Natural killer cell (primary cell): ENCODE measurements at regions not wholly inside any gene's neighbourhood (a gene's known extent, or its start where the extent isn't known, plus 50 kb on each side); places are given as distances from the start of the nearest gene placed in this dataset.

Experiments
- ATAC-seq, 3 donors: fragments of 150-1000 bp in 2 of 3; fragments of 200-7000 bp in 1 of 3; cut with Tn5 transposase; 1 replicate in 1 of 3; 2 replicates in 2 of 3; pipeline ENCODE4 v1.10.0; 2021; ENCODE audit warnings: mild to moderate bottlenecking in 2 of 3, moderate library complexity in 2 of 3
- DNase-seq, 2 donors: peaks; one replicate each; pipeline versions ENCODE4 v3.0.0 to v3.0.0-alpha.2; 2013 to 2021; ENCODE audit warnings: mixed read lengths in 1 of 2
- H3K27ac ChIP-seq: one replicate; pipeline ENCODE4 v1.5.1; 2013; ENCODE audit warnings: mild to moderate bottlenecking, low read length
- H3K27me3 ChIP-seq: one replicate; pipeline ENCODE4 v1.6.1; 2013; ENCODE audit warnings: low read length; ENCODE audit not compliant: control insufficient read depth, insufficient read depth
- H3K36me3 ChIP-seq: one replicate; pipeline ENCODE4 v1.6.1; 2013; ENCODE audit warnings: low read length; ENCODE audit not compliant: control insufficient read depth, insufficient read depth
- H3K4me1 ChIP-seq: one replicate; pipeline ENCODE4 v1.6.1; 2013; ENCODE audit warnings: low read length; ENCODE audit not compliant: control insufficient read depth, insufficient read depth
- H3K4me3 ChIP-seq: one replicate; pipeline ENCODE4 v1.5.1; 2013; ENCODE audit warnings: low read length
- H3K9me3 ChIP-seq: one replicate; pipeline ENCODE4 v1.6.1; 2013; ENCODE audit warnings: low read length; ENCODE audit not compliant: control insufficient read depth, insufficient read depth
- H3K27ac Mint-ChIP-seq, 2 donors: one replicate each; pipeline ENCODE4 v1.8.0; 2022; ENCODE audit warnings: mild to moderate bottlenecking in 2 of 2, mixed read lengths in 2 of 2, moderate library complexity in 1 of 2
- H3K27me3 Mint-ChIP-seq, 2 donors: one replicate each; pipeline ENCODE4 v1.8.0; 2022; ENCODE audit warnings: low read depth in 2 of 2, mixed read lengths in 2 of 2
- H3K36me3 Mint-ChIP-seq: one replicate; pipeline ENCODE4 v1.8.0; 2022; ENCODE audit warnings: mixed read lengths
- H3K4me1 Mint-ChIP-seq, 2 donors: one replicate each; pipeline ENCODE4 v1.8.0; 2022; ENCODE audit warnings: mixed read lengths in 2 of 2
- H3K4me3 Mint-ChIP-seq: one replicate; pipeline ENCODE4 v1.8.0; 2022; ENCODE audit warnings: mild to moderate bottlenecking, moderate library complexity, mixed read lengths
- H3K9me3 Mint-ChIP-seq, 2 donors: one replicate each; pipeline ENCODE4 v1.8.0; 2022; ENCODE audit warnings: mixed read lengths in 2 of 2
- WGBS: methylation state at CpG from one replicate; pipeline ENCODE4 v1.1.7; 2013; ENCODE audit warnings: missing lambda C conversion rate; ENCODE audit not compliant: insufficient coverage; 5-methylcytosine and 5-hydroxymethylcytosine counted together
- intact Hi-C: fragments of 100-400 bp; cut with micrococcal nuclease; formaldehyde crosslinking; loops from one replicate; pipeline ENCODE4 v1.14.2; 2022
- TF ChIP-seq, protein P1 (sequence below): fragments of 200-600 bp; IDR thresholded peaks from one replicate; pipeline ENCODE4 v1.8.0; 2022; ENCODE audit warnings: antibody characterized with exemption

- no peak for ATAC-seq
- no peaks in the 10 kb centered on the region for H3K27me3 Mint-ChIP-seq
- intact Hi-C loops, result no loop called here
- Histone ChIP-seq H3K27ac (no peak overlapping the region), H3K36me3 (no peaks in the 10 kb centered on the region), H3K4me3 (no peak overlapping the region), H3K9me3 (no peaks in the 10 kb centered on the region), H3K27me3 (no peaks in the 10 kb centered on the region), H3K4me1 (no peaks in the 10 kb centered on the region)
- no peak for DNase-seq
- no peak overlapping the region for H3K27ac Mint-ChIP-seq
- H3K9me3 Mint-ChIP-seq, result peaks cover 11 to 13% of the 10 kb centered on the region in 2 donors
- H3K4me1 Mint-ChIP-seq, result no peaks in the 10 kb centered on the region
- peaks cover 6% of the 10 kb centered on the region for H3K36me3 Mint-ChIP-seq
- H3K4me3 Mint-ChIP-seq, result no peak overlapping the region
- TF ChIP-seq, protein P1, sequence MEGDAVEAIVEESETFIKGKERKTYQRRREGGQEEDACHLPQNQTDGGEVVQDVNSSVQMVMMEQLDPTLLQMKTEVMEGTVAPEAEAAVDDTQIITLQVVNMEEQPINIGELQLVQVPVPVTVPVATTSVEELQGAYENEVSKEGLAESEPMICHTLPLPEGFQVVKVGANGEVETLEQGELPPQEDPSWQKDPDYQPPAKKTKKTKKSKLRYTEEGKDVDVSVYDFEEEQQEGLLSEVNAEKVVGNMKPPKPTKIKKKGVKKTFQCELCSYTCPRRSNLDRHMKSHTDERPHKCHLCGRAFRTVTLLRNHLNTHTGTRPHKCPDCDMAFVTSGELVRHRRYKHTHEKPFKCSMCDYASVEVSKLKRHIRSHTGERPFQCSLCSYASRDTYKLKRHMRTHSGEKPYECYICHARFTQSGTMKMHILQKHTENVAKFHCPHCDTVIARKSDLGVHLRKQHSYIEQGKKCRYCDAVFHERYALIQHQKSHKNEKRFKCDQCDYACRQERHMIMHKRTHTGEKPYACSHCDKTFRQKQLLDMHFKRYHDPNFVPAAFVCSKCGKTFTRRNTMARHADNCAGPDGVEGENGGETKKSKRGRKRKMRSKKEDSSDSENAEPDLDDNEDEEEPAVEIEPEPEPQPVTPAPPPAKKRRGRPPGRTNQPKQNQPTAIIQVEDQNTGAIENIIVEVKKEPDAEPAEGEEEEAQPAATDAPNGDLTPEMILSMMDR, result no peak
Measured at GRCh38 chr7:79593866-79594301, 140.4 kb upstream of the MAGI2 start.

GRCh38 chr7:79590916-79591623 lies 137.6 kb upstream of the MAGI2 start:
- Mint-ChIP-seq H3K4me1 (no peaks in the 10 kb centered on the region), H3K9me3 (peaks cover 8 to 13% of the 10 kb centered on the region in 2 donors), H3K27me3 (no peaks in the 10 kb centered on the region), H3K27ac (no peak overlapping the region), H3K36me3 (peaks cover 6% of the 10 kb centered on the region), H3K4me3 (no peak overlapping the region)
- TF ChIP-seq, protein P1, result no peak
- ATAC-seq, result no peak
- intact Hi-C loops, result no loop called here
- Histone ChIP-seq H3K27ac (no peak overlapping the region), H3K4me3 (no peak overlapping the region), H3K4me1 (no peaks in the 10 kb centered on the region), H3K9me3 (no peaks in the 10 kb centered on the region), H3K36me3 (no peaks in the 10 kb centered on the region), H3K27me3 (no peaks in the 10 kb centered on the region)
- no peak for DNase-seq

DNA sequence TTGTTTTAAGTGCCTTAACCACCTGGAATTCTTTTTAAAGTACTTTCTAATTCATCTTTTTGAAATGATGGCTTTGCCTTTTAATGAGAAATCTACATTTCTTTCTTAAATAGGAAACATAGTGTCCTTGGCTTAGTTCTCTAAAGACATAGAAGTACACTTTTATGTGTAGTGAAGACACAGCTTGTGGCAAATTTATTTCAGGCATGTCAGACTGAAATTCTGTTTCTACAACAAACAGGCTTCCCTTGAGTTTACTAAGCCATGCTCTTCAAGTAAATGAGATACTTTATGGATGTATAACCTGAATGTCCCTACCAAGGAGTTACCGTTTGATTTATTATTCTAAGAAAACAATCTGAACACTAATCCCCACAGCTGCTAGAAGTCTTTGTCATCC lies 136.9 kb upstream of the MAGI2 start:
- Mint-ChIP-seq H3K9me3 (peaks cover 8 to 13% of the 10 kb centered on the region in 2 donors), H3K4me3 (no peak overlapping the region), H3K27ac (no peak overlapping the region), H3K27me3 (no peaks in the 10 kb centered on the region), H3K4me1 (no peaks in the 10 kb centered on the region), H3K36me3 (peaks cover 6% of the 10 kb centered on the region)
- no peaks in the 10 kb centered on the region for H3K9me3 ChIP-seq
- ATAC-seq (no peak), DNase-seq (no peak)
- H3K4me3 ChIP-seq, result no peak overlapping the region
- TF ChIP-seq, protein P1, result no peak
- H3K36me3 ChIP-seq, result no peaks in the 10 kb centered on the region
- WGBS, result 100% methylated on average over 1 of the region's 1 CpG
- no peak overlapping the region for H3K27ac ChIP-seq
- no peaks in the 10 kb centered on the region for H3K4me1 ChIP-seq
- H3K27me3 ChIP-seq, result no peaks in the 10 kb centered on the region
- intact Hi-C loops, result no loop called here

DNA sequence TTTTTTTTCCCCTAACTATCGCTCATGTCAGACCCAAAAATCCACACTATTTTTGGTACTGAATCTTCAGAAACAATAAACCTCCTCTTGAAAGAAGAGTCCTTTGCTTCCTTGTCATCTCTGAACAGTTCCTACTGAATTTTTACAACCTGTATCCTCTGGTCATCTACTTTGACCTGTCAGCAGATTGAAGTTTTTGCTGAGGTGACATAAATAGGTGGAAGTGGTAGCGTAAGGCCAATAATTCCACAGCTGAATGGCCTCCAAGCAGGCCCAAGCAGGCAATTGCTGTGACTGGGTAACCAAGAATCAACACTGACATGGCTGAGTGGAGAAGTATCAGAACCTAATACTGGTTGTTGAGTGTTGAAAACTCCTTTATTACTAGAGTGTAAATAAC lies 117.4 kb upstream of the MAGI2 start:
- no peak overlapping the region for H3K4me3 ChIP-seq
- ATAC-seq (no peak), DNase-seq (no peak)
- H3K36me3 Mint-ChIP-seq, result no peaks in the 10 kb centered on the region
- peaks cover 9 to 21% of the 10 kb centered on the region in 2 donors for H3K9me3 Mint-ChIP-seq
- H3K4me1 ChIP-seq, result no peaks in the 10 kb centered on the region
- no peak overlapping the region for H3K4me3 Mint-ChIP-seq
- no peaks in the 10 kb centered on the region for H3K4me1 Mint-ChIP-seq
- 86% methylated on average over 2 of the region's 2 CpGs for WGBS
- H3K36me3 ChIP-seq, result no peaks in the 10 kb centered on the region
- H3K27me3 Mint-ChIP-seq, result no peaks in the 10 kb centered on the region
- intact Hi-C loops, result no loop called here
- no peaks in the 10 kb centered on the region for H3K27me3 ChIP-seq
- TF ChIP-seq, protein P1, result no peak
- H3K27ac Mint-ChIP-seq, result no peak overlapping the region
- H3K9me3 ChIP-seq, result peaks cover 4% of the 10 kb centered on the region
- H3K27ac ChIP-seq, result no peak overlapping the region
